HG03469 (cell line): ENCODE measurements at regions not wholly inside any gene's neighbourhood (a gene's known extent, or its start where the extent isn't known, plus 50 kb on each side); places are given as distances from the start of the nearest gene placed in this dataset.
"Not testable (repeated sequence)": the region's sequence is repeated elsewhere in the genome, so short reads cannot be mapped to it uniquely, and the experiment has no call there.

ENCODE experiments used
- ATAC-seq: cut with Tn5 transposase; IDR thresholded peaks from one replicate; pipeline ENCODE4 v1.9.1; 2021; ENCODE audit warnings: mild to moderate bottlenecking, moderate library complexity, moderate number of reproducible peaks; ENCODE audit not compliant: unreplicated experiment

DNA sequence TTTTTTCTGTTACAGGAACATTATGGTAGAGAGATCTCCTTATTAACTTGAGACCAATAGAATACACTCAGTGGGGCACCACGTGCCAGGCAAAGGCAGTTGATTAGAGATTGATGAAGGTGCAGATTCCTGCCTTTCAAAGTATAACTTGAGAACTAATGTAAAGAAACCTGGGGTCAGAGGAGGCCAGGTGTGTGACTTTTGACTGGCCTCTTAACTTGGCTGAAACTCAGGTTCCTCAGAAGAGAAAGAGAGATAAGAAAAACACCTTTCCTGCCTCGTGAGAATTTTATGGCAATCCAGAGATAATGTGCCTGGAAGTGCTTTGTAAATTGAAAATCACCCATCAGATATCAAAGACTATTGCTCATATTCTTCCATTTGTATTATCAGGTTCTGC is 110.7 kb upstream of the GZMB start:
- no peak for ATAC-seq

- ATAC-seq = no peak
Observed at GRCh38 chr14:24741871-24742270, 107.9 kb upstream of the GZMB start.

GRCh38 chr14:24735984-24736630 is 102.1 kb upstream of the GZMB start:
- no peak for ATAC-seq

DNA sequence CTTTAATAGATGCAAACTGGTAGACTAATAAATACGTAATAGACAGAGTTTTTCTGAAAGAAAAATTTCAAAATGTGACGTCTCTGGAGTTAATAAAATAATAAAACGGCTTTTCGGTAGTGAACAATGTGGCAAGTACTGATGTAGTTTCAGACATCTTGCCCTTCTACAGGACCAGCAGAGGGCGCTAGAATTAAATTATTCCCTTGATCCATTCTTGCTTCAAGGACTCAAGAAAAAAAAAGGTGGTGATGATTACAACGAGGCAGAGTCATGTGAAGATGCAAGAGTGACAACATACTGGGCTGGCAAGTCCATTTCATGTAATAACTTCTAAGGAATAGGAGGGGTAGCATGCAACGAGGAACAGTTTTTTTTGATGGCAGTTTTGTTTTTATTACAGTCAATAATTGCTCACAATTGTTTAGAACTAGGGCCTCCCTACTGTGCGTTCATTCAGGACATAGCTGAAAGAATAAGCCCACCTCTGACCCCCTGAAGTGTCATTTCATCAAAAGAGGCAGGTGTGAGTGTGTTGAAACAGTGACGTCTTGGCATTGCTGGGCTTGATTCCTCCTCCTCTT is 101.0 kb upstream of the GZMB start:
- ATAC-seq = no peak

GRCh38 chr14:24726480-24726879 is 92.5 kb upstream of the GZMB start:
- no peak for ATAC-seq

GRCh38 chr14:24725311-24725710 is 91.3 kb upstream of the GZMB start:
- no peak for ATAC-seq

- ATAC-seq = no peak
Observed at GRCh38 chr14:24721775-24722174, 87.8 kb upstream of the GZMB start.

DNA sequence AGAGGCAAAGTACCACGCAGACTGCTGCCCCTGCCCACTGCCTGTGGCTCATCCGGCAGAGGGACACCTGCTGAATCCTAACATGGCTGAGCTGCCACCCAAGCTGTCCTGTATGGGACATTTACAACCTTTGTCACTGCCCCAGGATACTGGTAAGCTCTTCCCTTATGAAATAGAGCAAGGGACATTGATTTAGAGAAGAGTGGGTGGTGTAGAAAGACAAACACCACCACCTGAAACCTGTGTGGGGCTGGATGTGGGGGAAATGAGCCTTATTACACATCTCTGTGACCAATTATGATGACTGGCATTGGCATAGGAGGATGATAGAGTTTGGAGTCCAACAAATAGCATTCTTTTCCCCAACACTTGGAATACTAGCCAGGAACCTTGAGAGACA is 81.2 kb upstream of the GZMB start:
- ATAC-seq = no peak

DNA sequence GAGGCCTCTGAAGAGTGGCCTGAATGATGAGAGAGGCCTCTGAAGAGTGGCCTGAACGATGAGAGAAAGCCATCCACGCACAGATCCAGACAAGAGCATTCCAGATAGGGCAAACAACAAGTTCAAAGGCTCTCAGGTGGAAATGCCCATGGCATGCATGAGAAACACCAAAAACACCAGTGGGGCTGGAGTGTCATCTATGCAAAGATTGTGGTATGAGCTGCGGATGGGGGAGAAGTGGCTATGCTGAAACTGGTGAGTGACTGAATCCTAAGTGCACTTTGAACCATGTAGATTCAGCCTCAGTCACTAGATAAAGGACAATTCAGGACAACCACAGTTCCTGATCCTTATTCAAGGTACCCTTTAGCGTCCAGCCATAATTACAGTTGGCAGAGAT is 79.4 kb upstream of the GZMB start:
- no peak for ATAC-seq

- no peak for ATAC-seq
Observed at GRCh38 chr14:24712909-24713308, 78.9 kb upstream of the GZMB start.

GRCh38 chr14:24712374-24712773 is 78.4 kb upstream of the GZMB start:
- no peak for ATAC-seq

- no peak for ATAC-seq
Observed at GRCh38 chr14:24710403-24711112, 76.6 kb upstream of the GZMB start.

- ATAC-seq = no peak
Observed at GRCh38 chr14:24708684-24709083, 74.7 kb upstream of the GZMB start.

DNA sequence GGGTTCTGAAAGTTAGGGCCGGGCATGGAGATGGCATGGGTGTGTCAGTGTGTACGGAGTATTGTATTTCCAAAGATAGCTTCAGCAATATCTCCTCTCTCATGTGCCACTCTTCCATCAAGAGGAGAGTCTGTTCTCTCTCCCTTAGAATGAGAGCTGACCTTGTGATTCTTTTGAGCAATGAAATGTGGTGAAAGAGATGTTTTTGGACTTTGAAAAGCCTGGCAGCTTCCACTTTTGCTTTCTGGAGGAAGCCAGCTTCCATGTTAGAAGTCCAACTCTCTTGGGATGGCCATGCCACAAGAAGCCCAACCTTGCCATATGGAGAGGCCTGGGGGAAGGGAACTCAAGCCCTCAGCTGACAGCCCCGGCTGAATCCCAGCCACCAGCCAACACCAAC is 72.4 kb upstream of the GZMB start:
- ATAC-seq = no peak

DNA sequence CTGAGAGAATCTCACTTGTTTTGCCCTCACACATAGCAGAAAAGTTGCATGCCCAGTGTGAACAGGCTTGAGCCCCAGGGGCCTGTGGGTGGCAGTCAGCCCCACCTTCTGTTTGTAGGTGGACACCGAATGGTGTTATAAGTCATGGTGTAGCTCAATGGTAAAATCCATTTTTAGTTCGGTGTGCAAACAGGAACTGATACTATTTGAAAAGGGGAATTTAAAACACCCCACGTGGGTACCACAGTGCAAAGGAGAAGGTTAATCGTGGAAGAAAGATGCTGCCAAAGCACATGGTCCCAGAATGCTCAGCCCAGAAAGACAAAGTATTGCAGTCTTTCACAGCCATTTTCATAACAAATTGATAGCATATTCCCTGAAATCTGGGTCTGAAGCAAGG is 71.8 kb upstream of the GZMB start:
- ATAC-seq = peak; percentile 92

GRCh38 chr14:24701062-24701461 is 67.1 kb upstream of the GZMB start:
- ATAC-seq = no peak

DNA sequence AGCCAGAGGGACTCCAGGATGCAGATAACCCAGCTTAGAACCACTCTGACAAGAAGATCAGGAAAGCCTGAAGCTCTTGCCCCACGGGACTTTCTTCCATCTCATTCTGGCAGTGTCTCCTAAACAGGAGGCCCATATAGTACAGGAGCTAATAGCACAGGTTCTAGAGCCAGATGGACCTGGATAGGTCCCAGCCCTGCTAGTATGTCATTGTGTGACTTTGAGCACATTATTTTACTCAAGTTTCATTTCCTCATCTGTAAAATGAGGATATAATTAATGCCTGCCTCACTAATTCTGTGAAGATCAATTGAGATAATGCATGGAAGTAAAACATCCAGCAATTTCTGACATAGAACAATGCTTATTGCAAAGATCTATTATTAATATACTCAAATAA is 66.5 kb upstream of the GZMB start:
- no peak for ATAC-seq

- peak; percentile 40 for ATAC-seq
Observed at GRCh38 chr14:24699052-24699451, 65.1 kb upstream of the GZMB start.

GRCh38 chr14:24696280-24696920 is 62.4 kb upstream of the GZMB start:
- ATAC-seq = not testable (repeated sequence)

DNA sequence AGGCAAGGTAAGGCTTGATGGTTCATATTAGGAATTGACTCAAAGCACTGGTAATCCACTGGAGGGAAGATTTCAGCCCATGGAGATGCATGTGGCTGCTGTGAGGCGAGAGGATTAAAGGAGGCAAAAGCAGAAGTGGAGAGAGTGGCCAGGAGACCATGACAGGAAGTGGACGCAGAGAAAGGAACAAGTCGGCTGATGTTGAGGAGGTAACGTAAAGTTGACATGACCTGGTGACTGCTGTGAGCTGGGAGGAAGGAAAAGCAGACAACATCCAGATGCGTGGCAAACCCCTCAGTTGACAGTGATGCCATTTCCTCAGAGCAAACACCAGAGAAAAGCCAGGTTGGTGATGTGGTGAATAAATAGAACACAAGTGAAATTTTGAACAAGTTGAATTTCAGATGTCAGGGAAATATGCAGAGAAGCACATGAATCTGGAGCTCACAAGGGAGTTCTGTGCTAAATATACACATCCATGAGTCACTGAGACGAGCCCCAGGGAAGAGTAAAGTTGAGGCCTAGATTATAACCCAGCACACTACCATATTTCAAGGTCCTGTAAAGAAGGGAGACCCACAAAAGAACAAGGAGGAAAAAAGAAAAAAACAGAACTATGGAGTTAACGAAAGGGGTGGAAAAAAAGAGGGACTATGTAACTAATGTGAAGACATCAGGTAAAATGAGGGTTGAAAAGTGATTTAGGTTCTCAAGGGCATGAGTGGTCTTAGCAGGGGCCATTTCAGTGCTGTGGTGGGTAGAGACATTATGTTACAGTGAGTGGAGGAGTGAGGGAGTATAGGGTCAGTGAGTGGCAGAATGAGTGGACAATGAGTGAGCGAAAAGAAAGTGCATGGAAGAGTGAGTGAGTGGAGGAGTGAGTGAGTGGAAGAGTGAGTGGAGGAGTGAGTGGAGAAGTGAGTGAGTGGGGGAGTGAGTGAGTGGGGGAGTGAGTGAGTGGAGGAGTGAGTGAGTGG is 61.6 kb upstream of the GZMB start:
- peak; percentile 43 for ATAC-seq

GRCh38 chr14:24694680-24695079 is 60.7 kb upstream of the GZMB start:
- ATAC-seq = no peak
